ENCODE measurements at regions not wholly inside any gene's neighbourhood (a gene's known extent, or its start where the extent isn't known, plus 50 kb on each side); places are given as distances from the start of the nearest gene placed in this dataset.

DNA sequence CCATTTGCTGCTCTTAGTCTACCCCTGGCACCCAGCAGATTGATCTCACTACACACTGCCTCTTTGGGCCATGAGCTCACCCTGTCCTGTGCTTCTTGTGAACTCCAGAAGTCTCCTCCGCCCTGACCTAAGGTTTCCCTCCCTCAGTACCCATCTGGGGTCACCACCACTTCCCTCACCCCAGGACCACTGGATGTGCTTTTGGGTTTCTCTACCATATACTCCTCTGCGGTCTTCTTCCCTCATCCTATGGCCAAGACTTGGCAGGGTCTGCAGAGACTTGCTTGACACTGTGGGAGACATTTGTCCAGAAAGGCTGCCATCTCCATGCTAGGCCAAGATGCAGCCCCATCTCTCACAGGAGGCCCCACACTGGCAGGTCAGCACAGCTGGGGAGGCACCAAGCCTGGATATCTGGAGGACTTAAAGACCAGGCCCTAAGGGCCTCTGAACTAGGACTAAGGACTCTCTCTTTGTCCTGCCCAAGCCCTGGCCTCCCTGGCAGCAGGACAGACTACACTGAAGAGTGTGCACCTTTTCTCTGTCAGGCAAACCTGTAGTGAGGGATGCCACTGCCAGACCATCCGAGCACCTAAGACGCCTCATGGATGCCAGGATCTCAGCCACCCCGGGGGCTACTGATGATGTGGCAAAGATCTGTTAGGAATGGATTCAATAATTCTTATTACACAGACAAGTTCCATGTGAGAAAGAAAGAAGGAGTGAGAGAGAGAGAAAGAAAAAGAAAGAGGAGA lies 134.6 kb downstream of the ZNF467 start:
- H3K56ac ChIP-seq (replicated peaks; ENCODE audit: insufficient read length, low read depth, low read length): no peak overlapping the region
- ChIA-PET POLR2A (ENCODE audit: partially characterized antibody) (no interaction called here), CTCF (ENCODE audit: partially characterized antibody) (interaction anchor here (0.8 to 1.6 kb wide), 4 partner anchors 12 to 32 kb away, joined by 3 to 6 read pairs (median 4); no protein-coding TSS in a partner anchor)
- H3K9ac ChIP-seq (replicated peaks in 1 of 4; ENCODE audit: extremely low read depth in 1 of 4, low read depth in 3 of 4, low read length in 3 of 4): no peak overlapping the region
- H4K20me1 ChIP-seq (replicated peaks in 1 of 2; ENCODE audit: control insufficient read depth in 1 of 2, insufficient read depth in 2 of 2, low read length in 2 of 2): peaks cover 0 to 2% of the 10 kb centered on the region in 2 experiments
- H3K4ac ChIP-seq (replicated peaks; ENCODE audit: insufficient read length, low read depth, low read length): no peak overlapping the region
- peaks cover 0 to 4% (median under 1%) of the 10 kb centered on the region in 4 experiments; a peak in 1 of 7 replicates for H3K4me1 ChIP-seq (replicated peaks in 1 of 4; ENCODE audit: control insufficient read depth in 3 of 4, insufficient read depth in 4 of 4, low read length in 3 of 4)
- H2BK15ac ChIP-seq (ENCODE audit: low read length): no peak overlapping the region
- no peaks in the 10 kb centered on the region for H3K79me1 ChIP-seq (ENCODE audit: low read depth, low read length)
- H4K5ac ChIP-seq (ENCODE audit: insufficient read length, low read depth, low read length): no peak overlapping the region
- H2AK5ac ChIP-seq (ENCODE audit: low read depth, low read length): no peak overlapping the region
- H3K79me2 ChIP-seq (ENCODE audit: control insufficient read depth in 1 of 2, insufficient read depth in 2 of 2, low read length in 2 of 2): no peaks in the 10 kb centered on the region
- H3K4me3 ChIP-seq (ENCODE audit: extremely low read depth in 1 of 4, insufficient read depth in 2 of 4, low read depth in 3 of 4, low read length in 4 of 4): no peak overlapping the region
- WGBS, 2 experiments (ENCODE audit: extremely low coverage in 1 of 2, insufficient coverage in 1 of 2, insufficient read length in 1 of 2, insufficient replicate concordance in 2 of 2, low coverage in 1 of 2, low lambda C conversion rate in 2 of 2, missing lambda C conversion rate in 1 of 2): 85% methylated on average over 5 of the region's 5 CpGs; no CpG with 5 or more reads in 1 of the 2 experiments
- no peaks in the 10 kb centered on the region for H3K9me3 ChIP-seq (ENCODE audit: insufficient read depth in 2 of 2, low read depth in 1 of 2, low read length in 1 of 2)
- no peak overlapping the region for H3K14ac ChIP-seq (ENCODE audit: insufficient read length)
- H3K23me2 ChIP-seq (ENCODE audit: low read depth, low read length): no peaks in the 10 kb centered on the region
- no peak overlapping the region for H2BK120ac ChIP-seq (replicated peaks; ENCODE audit: low read depth, low read length)
- H3K27me3 ChIP-seq (replicated peaks in 1 of 4; ENCODE audit: control insufficient read depth in 3 of 4, extremely low read depth in 1 of 4, insufficient read depth in 3 of 4, low read length in 3 of 4): no peaks in the 10 kb centered on the region; a peak in 4 of 7 replicates
- no peak overlapping the region for H2BK5ac ChIP-seq (ENCODE audit: low read depth, low read length)
- H4K91ac ChIP-seq (replicated peaks; ENCODE audit: insufficient read length, low read length): no peak overlapping the region
- TF ChIP-seq PHF8 (conservative IDR thresholded peaks at IDR 0.05; ENCODE audit: low read depth, low read length) (no peak), JUN (IDR thresholded peaks at IDR 0.05; ENCODE audit: low read depth, low read length) (no peak), CBX8 (IDR thresholded peaks at IDR 0.05; ENCODE audit: borderline replicate concordance, low read depth, low read length) (no peak)
- no peak overlapping the region for H3K27ac ChIP-seq (ENCODE audit: low read depth, low read length)
- no peak overlapping the region for H2AFZ ChIP-seq (ENCODE audit: low read length)
- H2BK12ac ChIP-seq (ENCODE audit: low read depth, low read length): no peak overlapping the region
- no peak overlapping the region for H3K23ac ChIP-seq (ENCODE audit: insufficient read length)
- no peak overlapping the region for H2BK20ac ChIP-seq (ENCODE audit: low read length)
- no peak overlapping the region for H4K8ac ChIP-seq (ENCODE audit: extremely low read depth, insufficient read depth, low read length)
- H3K36me3 ChIP-seq (ENCODE audit: control insufficient read depth in 2 of 4, insufficient read depth in 4 of 4, low read length in 3 of 4): no peaks in the 10 kb centered on the region
- H3K18ac ChIP-seq (ENCODE audit: extremely low read depth, low read length): no peak overlapping the region
- no peak for DNase-seq (ENCODE audit: low read depth in 1 of 2, low spot score in 2 of 2)
- FAIRE-seq: no peak
- no peak overlapping the region for H3K4me2 ChIP-seq (ENCODE audit: insufficient read depth in 1 of 2, low read depth in 2 of 2, low read length in 2 of 2)

All from H1 (cell line).